IMR-90 (cell line): ENCODE measurements at regions not wholly inside any gene's neighbourhood (a gene's known extent, or its start where the extent isn't known, plus 50 kb on each side); places are given as distances from the start of the nearest gene placed in this dataset.

Experiments
- MAZ ChIP-seq: IDR thresholded peaks from 2 replicates; pipeline ENCODE4 v1.6.1; 2012; ENCODE audit warnings: low read depth, mild to moderate bottlenecking, low read length, improper control_type of control experiment, moderate library complexity, borderline replicate concordance
- NFE2L2 ChIP-seq: fragments of 150-350 bp; IDR thresholded peaks from 2 replicates; pipeline ENCODE4 v1.6.1; 2016; ENCODE audit warnings: low read depth, mild to moderate bottlenecking, low read length
- POLR2A ChIP-seq: IDR thresholded peaks from 2 replicates; pipeline ENCODE4 v1.6.1; 2012; ENCODE audit warnings: mild to moderate bottlenecking, low read depth, low read length
- RAD21 ChIP-seq: IDR thresholded peaks from 2 replicates; pipeline ENCODE4 v1.6.1; 2012; ENCODE audit warnings: low read length, improper control_type of control experiment
- RFX5 ChIP-seq: IDR thresholded peaks from 2 replicates; pipeline ENCODE4 v1.8.0; 2012; ENCODE audit warnings: low read depth, mild to moderate bottlenecking, low read length, moderate library complexity
- TF ChIP-seq, protein P1 (sequence below): conservative IDR thresholded peaks from 2 replicates; pipeline ENCODE4 v1.5.1; 2012; ENCODE audit warnings: mild to moderate bottlenecking, low read depth, low read length, improper control_type of control experiment
- TF ChIP-seq, protein P2 (sequence below): fragments of 150-350 bp; IDR thresholded peaks from 2 replicates; pipeline ENCODE4 v1.6.1; 2016; ENCODE audit warnings: low read depth, mild to moderate bottlenecking, low read length, moderate library complexity, borderline replicate concordance

DNA sequence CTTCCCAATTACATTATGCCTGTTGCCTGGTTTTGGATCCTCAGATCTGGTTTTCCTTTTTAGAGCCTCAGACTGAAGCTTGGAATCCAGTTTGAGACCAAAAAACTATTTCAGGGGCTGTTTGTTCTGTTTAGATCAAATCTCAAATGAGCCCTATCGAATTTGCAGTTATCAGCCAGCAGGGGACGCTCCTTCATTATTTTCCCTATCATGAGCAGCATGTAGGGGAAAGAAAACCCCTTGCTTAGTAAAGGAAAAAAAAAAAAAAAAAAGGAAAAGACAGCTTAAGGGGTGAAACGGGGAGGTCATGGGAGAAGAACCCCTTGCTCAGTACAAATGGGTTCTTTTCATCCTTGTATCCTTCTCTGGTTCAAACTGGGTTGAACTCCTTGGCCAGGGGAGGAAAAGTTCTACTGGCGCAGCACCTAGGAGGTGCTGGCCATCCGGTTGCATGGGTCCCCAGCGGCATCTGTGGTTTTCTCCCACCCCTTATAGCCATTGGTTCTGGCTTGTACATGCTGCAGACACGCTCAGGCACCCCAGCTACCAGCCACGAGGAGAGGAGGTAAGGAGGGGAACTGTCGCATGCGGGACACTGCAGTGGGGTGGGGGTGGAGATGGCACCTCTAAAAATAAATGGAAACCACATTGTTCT is 1375.1 kb upstream of the ALCAM start:
- TF ChIP-seq, protein P1, sequence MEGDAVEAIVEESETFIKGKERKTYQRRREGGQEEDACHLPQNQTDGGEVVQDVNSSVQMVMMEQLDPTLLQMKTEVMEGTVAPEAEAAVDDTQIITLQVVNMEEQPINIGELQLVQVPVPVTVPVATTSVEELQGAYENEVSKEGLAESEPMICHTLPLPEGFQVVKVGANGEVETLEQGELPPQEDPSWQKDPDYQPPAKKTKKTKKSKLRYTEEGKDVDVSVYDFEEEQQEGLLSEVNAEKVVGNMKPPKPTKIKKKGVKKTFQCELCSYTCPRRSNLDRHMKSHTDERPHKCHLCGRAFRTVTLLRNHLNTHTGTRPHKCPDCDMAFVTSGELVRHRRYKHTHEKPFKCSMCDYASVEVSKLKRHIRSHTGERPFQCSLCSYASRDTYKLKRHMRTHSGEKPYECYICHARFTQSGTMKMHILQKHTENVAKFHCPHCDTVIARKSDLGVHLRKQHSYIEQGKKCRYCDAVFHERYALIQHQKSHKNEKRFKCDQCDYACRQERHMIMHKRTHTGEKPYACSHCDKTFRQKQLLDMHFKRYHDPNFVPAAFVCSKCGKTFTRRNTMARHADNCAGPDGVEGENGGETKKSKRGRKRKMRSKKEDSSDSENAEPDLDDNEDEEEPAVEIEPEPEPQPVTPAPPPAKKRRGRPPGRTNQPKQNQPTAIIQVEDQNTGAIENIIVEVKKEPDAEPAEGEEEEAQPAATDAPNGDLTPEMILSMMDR = peak; percentile 31
- TF ChIP-seq RAD21 (peak; percentile 22; the same call in 1 of the 2 replicates), NFE2L2 (no peak), POLR2A (no peak), RFX5 (no peak), MAZ (no peak)
- TF ChIP-seq, protein P2, sequence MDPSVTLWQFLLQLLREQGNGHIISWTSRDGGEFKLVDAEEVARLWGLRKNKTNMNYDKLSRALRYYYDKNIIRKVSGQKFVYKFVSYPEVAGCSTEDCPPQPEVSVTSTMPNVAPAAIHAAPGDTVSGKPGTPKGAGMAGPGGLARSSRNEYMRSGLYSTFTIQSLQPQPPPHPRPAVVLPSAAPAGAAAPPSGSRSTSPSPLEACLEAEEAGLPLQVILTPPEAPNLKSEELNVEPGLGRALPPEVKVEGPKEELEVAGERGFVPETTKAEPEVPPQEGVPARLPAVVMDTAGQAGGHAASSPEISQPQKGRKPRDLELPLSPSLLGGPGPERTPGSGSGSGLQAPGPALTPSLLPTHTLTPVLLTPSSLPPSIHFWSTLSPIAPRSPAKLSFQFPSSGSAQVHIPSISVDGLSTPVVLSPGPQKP = no peak
